ENCODE measurements at regions not wholly inside any gene's neighbourhood (a gene's known extent, or its start where the extent isn't known, plus 50 kb on each side); places are given as distances from the start of the nearest gene placed in this dataset.
A peak's percentile ranks its signal among the peaks of the same experiment; 100 is the strongest.
"Not testable (repeated sequence)": the region's sequence is repeated elsewhere in the genome, so short reads cannot be mapped to it uniquely, and the experiment has no call there.

GRCh38 chr4:126386512-126386911 is 1071.8 kb downstream of the FAT4 start:
- no peak for DNase-seq

GRCh38 chr4:126395664-126396063 is 1080.9 kb downstream of the FAT4 start:
- DNase-seq: no peak

DNA sequence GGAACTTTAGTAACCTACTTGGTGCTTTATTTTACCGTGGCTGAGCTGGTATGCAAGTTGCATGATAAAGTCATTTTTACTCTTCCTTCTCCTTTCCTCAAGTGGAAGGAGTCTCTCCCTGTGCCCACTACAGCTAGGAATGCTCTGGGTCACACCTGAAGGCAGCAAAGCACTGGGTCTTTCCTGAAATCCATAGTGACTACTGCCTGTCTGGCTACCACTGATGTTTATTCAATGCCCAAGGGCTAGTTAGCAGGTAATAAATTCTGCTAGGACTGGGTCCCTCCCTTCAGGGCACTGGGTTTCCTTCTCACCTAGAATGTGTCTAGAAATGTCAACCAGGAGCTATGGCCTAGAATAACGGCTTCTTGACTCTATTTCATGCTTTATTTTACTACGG is 1081.4 kb downstream of the FAT4 start:
- no peak for DNase-seq

DNA sequence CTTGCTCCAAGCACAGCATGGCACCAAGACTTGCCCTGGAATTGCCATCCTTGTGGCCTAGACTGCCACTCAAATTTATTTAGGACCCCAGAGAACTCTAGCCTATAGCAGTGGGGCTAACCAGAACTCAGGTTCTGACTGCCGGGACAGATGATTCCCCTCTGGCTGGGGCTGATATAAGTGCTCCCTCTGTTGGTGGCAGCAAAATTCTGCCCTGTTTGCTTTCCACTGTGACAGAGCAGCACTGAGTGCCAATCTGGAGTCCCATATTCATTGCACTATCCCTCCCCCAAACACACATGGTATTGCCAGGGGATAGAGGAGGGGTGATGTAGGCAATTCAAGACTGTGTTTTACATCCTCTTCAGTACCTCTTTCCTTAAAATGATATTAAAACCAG is 1081.9 kb downstream of the FAT4 start:
- no peak for DNase-seq

DNA sequence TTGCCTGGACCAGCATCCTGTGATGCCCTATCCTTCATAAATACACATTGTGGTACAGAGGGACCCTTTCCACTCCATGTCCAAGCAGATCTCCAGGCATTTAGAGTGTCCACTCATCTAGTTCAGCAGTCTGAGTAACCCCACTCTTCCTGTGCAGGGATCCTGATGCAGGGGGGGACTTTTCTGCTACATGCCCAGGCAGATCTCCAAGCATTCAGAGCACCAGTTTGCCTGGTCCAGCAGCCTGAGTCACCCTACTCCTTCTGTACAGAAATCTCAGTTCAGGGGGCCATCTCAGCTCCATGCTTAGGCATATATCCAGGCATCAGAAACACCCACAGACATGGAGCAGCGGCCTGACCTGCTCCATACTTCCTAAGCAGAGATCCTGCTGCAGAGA is 1089.8 kb downstream of the FAT4 start:
- DNase-seq: no peak

GRCh38 chr4:126405369-126405982 is 1090.7 kb downstream of the FAT4 start:
- peak in 1 of 2 experiments; percentile 34 for DNase-seq

- no peak for DNase-seq
Measured at GRCh38 chr4:126409746-126410145, 1095.0 kb downstream of the FAT4 start.

GRCh38 chr4:126411047-126411446 is 1096.3 kb downstream of the FAT4 start:
- DNase-seq: no peak

GRCh38 chr4:126412310-126412709 is 1097.6 kb downstream of the FAT4 start:
- DNase-seq: not testable (repeated sequence)

- DNase-seq: no peak
Measured at GRCh38 chr4:126414741-126415140, 1100.0 kb downstream of the FAT4 start.

DNA sequence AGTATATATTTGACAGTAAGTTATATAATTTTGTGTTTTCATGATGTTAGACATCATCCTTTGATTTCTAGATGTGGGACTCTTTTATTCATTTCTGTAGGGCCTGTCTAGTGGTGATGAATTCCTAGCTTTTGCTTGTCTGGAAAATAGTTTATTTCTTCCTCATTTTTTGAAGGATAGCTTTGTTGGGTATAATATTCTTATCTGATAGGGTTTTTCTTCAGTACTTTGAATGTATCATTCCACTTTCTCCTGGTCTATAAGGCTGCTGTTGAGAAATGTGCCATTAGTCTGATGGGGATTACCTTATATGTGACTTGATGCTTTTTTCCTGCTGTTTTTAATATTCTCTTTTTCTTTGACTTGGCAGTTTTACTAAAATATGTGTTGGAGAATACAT is 1104.5 kb downstream of the FAT4 start:
- DNase-seq: no peak

- no peak for DNase-seq
Measured at GRCh38 chr4:126427853-126428252, 1113.1 kb downstream of the FAT4 start.

- DNase-seq: no peak
Measured at GRCh38 chr4:126431049-126431448, 1116.3 kb downstream of the FAT4 start.

DNA sequence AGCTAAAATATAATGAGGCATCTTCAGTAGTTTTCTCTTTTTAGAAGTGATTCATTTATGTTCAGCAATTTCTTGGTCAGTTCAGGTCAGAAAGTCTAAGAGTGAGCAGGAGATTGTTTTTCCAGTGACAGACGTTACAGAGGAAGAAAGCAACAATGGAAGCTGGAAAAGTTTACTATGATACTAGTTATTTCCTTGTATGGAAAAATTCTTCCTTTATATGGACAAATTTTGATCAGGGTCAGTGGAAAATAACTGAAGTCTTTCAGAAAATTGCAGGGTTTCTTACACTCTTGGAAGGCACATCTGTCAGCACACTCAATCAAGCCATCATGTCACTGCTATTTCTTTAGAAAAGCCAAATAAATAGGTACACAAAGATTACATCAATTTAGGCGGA is 1120.7 kb downstream of the FAT4 start:
- peak in 1 of 2 experiments; percentile 0 for DNase-seq

DNA sequence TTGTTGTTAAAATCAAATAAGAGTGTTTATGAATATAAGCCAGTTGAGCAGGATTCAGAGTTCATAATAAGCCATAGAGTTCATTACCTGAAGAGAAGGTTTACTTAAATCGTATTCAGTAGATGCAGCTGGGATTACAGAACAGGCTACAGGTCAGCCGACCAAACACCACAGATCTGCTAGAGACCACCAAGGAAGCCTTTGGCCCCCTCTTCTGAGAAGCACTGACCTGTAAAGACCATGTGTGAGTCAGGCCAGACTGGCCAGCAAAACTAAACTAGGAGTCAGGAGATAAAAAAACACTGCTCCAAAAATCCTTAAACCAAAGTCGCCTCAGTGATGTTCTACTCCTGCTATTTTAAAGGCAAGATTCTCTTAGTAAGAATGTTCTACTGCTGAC is 1125.5 kb downstream of the FAT4 start:
- no peak for DNase-seq

- no peak for DNase-seq
Measured at GRCh38 chr4:126441173-126442035, 1126.6 kb downstream of the FAT4 start.

DNA sequence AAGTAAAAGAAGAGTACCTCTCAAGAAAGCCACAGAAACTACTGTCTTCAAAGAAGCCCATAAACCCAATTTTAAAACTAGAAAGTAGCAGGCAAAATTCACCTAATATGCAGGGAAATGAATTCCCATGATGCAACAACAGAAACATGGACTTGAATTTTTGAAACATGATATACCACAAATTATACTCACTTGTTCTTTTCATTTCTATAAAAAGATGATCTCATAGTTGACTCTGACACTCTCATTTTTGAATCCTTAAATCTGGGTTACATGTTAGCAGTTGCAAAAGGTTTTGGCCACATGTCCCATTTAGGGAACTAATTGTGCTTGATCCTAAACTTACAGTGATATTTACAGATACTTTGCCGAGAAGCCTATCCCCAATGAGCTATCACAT is 1130.8 kb downstream of the FAT4 start:
- DNase-seq: no peak

GRCh38 chr4:126446917-126447316 is 1132.2 kb downstream of the FAT4 start:
- no peak for DNase-seq

DNA sequence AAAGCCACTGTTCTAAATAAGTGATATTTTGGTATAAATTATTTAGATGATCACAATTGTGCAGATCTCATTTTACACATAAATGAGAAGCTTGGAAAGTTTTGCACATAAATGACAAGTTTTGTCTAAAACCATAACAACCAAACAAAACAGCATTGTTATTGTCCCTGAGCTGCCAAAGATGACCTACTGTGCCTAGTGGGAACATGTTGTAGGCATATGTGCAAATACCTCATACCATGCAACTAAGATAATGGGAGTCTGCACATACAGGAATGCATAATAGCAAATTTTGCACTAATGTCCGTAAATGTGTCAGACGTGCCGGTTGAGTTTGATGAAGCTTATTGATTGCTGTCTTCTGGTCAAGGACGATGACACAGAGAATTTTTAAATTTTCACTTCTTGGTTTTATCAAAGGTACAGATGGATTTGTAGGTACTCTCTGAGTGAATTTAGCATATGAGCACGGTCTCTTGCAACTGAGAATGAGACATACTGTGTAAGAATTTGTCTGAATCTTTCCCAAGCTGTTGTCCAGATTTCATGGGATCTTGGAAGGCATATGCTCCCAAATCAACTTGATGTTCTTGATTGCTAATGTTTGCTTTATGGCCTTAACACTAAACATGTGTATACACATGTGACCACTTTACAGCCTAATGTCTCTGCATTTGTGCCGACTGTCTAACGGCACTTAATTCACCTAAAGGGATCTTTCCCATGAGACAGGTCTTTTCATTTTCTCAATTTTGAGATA is 1133.5 kb downstream of the FAT4 start:
- no peak for DNase-seq

DNA sequence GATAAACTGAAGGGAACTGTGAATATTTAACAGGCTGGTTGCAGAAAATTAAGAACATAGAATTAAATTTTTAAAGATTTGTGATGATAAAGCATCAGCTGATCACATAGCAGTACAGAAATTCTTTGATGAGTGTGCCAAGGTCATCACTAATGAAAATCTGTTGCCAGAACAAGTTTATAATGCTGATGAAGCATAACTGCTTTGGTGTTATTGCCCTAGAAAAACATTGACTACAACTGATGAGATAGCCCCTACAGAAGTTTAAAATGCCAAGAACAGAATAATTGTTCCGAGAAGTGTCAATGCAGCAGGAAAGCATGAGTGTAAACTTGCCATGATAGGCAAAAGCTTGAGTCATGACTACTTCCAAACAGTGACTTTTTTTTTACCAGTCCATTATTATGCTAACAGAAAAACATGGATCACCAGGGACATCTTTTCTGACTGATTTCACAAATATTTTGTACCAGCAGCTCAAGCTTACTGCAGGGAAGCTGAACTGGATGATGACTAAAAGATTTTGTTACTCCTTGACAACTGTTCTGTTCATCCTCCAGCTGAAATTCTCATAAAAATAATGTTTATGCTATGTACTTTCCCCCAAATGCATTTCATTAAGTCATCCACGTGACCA is 1136.6 kb downstream of the FAT4 start:
- no peak for DNase-seq

GRCh38 chr4:126455865-126456264 is 1141.1 kb downstream of the FAT4 start:
- DNase-seq: no peak

- no peak for DNase-seq
Measured at GRCh38 chr4:126458993-126459392, 1144.2 kb downstream of the FAT4 start.

GRCh38 chr4:126465341-126465740 is 1150.6 kb downstream of the FAT4 start:
- DNase-seq: no peak

Data from NCI-H2081 (cell line).